HK-2 (cell line): ENCODE measurements at regions not wholly inside any gene's neighbourhood (a gene's known extent, or its start where the extent isn't known, plus 50 kb on each side); places are given as distances from the start of the nearest gene placed in this dataset.
A peak's percentile ranks its signal among the peaks of the same experiment; 100 is the strongest.

Experiments
- DNase-seq: peaks from one replicate; pipeline ENCODE4 v3.0.0-alpha.2; 2018; ENCODE audit not compliant: unreplicated experiment

DNA sequence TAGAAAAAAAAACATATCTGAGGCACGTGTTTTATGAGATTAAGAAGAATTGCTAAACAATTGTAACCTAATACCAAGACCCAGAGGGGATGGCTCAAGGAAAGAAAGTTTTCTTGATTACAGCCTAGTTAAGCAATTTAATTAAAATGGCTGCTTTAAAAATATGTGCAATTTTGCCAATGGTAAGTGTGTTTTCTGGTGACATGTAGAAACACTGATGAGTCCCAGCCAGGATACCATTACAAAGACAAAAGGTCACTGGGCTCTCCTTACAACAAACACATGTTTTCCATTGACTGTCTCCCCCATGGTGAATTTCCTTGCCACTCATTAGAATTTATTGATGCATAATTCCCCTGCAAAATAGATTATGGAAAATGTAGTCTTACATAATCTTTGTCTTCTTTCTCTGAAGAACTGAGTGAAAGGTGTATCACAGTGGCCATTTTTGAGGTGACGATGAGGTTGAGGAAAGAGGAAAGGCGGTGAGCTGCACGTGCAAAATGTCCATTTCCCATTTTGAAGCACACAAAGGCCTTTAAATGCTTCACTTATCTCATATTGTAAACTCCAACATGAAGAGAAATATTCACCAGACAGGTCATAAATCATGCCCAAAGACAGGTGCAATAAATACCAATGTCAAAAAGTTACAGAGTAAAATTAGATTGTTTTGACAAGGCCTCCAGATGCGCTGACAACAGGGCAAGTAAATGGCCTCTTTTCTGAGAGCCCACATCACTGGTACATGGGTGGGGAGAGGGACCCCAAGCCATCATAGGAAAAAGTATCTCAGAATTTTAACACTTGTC, 696.9 kb downstream of the KCNJ2 start:
- no peak for DNase-seq

DNA sequence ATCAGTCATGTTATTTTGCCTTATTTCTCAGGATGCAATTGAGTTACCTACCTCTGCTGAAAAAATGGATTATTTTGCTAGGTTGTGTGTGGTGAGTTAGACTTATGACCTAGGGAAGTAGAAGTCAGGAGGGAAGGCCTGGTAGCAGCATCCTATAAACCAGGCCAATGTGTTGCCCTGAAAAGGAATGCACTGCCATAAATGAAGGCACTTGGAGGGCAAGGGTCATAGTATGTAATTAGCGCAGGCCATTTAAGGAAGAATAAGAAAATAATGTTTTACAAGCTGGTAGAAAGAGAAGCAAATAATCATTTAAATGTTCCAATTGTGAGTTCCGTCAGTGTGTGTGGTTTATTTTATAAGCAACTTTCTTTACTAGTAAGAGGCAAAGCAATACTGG, 698.8 kb downstream of the KCNJ2 start:
- DNase-seq = no peak

DNA sequence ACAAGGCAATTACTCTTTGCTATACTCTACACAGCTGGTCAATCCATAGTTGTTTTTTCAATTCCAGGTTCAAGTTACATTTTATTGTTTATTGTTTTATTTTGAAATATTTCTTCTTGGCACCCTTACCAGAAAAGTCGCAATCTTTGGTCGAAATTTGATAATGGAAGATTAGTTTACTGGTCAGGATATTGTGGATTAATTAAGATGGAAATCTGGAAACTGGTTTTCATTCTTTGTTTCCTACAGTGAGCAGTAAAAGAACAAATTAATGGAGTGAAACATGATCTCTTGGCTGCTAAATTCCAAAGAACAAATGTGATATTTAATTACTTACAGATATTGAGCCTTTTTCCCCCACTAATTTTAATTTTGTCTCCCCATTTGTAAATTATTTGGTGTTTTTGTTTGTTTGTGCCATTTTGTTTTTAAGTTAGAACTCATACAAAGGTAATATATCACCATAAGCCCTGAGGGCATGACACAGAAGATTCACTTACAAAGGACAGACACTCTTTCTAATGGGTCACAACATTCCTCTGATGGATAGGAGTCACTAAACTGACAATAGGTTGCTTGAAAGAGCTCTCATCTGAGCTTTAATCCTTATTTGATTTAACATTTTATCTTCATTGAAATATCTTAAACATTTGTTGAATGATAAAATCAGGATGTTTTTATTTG, 700.2 kb downstream of the KCNJ2 start:
- no peak for DNase-seq

DNA sequence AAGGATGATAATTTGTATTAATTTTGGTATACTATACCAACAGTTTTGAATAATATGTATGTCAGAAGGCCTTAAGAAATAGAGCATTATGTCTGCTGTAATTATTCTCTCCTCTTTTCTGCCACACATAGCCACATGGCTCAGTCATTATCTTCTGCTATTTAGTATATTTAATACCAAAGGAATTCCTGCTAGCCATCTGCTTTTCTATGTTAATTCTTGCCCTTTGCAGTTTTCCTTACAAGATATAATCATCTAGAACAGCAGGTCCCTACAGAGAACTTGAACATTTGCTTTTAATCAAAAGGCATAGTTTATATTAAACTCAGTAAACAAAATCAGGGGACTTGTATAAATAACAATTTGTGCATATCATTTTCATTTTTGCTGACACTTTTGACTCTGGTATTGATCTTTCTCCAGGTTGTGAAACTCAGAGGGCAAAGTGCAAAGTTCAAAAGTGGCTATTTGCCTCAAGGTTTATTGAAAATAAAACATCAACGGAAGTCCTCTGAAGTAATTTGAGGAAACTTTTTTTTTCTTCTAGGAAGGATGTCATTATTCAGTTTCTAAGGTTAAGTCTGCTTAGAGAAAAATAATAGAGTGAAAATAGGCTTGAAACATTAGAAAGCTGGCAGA, 702.0 kb downstream of the KCNJ2 start:
- DNase-seq = no peak

DNA sequence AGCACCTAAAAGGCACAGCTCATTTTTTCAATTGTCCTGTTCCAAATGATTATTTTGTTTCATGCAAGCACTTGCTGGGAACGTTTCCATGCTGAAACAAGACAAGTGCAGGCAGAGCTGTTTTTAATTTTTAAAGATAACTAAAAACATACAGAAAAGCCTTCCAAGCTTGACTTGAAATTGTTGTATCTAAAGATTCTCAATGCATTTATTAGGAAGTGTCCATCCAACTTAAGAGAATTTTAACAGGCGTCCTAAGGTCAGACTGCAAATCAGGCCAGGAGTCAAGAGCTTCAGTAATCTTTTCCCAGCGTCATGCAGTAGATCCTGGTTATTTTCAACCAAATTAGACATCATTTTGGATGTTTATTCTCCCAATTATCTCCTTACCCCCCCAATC, 702.8 kb downstream of the KCNJ2 start:
- DNase-seq = no peak

DNA sequence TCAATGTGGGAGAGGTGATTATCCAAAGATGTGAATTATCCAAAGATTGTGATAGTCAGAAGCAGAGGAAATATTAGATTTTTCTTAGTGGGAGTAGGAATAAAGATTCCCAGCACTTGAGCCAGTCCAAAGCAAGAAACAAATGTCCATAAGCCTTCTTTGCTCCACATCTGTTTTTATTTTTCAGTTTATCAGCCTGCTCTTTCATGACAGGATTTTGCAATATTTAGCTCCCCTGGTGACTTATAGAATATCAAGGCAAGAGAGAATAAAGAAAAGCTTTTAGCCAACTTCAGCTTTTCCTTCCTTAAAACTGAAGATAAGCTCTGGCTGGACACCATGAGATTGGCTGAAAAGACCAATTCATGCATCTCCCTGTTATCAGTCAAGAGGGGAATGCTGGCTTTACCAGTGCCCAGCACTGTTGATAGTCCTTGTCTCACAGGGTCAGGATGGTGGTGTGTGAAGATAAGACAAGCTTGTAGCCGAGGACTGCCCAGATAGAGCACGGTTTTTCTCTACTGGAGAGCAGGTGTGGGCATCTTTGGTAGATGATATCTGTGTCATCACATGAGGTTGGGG, 706.5 kb downstream of the KCNJ2 start:
- no peak for DNase-seq

DNA sequence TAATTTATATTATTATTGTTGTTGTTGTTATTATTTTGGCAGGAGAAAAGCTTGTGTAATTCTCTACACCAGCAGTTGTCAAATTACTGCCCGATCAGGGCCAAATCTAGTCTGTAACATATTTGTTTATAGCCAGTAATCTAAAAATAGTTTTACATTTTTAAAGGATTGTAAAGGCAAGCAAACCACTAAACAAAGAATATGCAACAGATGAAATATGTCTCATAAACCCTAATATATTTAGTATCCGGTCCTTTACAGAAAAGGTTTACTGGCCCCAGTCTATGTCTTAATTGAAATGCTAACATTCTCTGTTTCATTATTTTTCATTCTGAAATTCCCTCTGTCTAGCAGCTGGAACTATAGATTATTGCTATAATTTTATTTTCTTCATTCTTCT, 709.5 kb downstream of the KCNJ2 start:
- no peak for DNase-seq

DNA sequence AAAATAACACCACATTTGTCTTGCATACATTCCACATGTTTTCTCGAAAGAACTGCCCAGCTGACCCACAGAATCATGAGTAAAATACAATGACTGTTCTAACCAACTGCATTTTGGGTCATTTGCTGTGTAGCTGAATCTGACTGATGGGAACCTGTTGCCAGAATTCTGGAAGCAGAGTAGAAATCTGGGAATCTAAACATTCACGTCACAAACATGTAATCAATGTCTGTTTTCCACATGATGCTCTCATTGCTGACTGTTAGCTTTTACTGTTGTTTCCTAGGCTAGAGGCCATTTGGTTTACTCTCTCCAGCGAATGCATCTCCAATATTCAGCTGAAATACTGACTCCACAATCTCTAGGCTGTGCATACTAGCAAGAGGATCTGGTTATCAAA, 710.1 kb downstream of the KCNJ2 start:
- DNase-seq = no peak

DNA sequence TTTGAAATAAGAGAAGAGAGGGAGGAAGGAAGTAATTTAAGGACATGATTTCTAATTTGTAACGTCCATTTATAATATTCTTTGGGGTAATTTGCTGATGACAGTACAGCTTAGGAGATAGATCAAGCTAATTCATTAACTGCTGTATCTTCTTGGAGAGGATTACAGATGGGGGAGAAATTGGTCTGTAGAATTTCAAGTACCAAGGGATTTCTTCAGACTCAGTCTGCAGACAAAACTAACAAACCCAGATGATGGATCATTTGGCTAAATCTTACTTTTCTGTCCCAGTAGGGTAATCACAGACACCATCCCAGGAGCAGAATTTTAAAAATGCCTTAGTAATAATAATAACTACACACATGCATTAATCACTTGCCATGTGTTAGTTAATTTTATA, 711.8 kb downstream of the KCNJ2 start:
- no peak for DNase-seq

DNA sequence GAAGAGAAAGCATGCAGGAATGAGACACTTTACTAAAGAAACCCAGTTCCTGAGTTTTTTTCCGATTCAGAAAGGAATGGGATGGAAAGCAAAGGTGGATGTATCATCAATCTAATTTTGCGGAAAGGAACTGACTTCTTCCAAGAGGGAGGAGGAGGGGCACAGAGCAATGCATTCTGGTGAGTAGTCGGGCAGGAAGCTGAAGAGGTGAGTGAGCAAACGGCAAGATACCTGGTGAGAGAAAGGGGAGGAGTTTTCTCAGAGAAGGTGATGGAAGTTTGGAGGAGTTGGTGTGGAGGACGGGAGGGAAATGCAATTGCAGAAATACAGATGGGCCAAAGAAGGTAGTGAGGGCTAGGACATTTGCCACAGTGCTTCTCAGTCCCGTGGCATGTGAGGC, 713.2 kb downstream of the KCNJ2 start:
- DNase-seq = no peak

DNA sequence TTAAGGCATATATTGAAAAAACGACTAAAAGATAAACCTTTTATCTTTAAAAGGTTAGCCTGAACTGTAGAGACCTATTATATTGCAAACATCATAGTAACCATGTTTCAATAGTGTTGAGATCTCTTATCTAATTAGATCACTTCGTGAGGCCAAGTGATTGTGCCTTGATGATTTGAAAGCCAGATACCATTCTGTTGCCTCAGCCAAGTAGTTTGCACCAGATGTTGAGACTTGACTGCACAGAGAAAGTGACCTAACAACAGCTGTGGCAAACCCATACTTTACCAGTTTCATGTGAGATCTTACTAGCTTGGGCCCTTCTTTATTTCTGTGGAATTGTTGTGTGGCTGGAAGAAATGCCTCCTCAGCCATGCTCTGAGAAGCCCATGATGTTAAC, 717.3 kb downstream of the KCNJ2 start:
- no peak for DNase-seq

DNA sequence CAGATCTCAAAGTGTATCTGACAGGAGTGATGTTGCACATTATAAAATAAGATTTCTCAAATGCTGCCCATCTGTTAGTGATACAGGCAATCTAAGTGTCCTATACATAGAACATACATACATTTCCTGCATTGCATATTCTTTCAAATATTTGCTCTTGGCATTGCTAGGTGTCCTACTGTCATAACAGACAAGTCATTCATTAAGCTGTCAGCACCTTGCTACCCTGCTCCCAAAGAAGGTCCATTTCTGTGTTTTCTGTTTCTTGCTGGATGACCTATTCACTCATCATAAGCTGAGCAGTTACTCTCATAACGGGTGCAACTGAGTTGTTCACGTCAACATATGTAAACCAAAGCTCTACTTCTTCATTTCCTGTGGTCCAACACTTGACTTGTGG, 719.0 kb downstream of the KCNJ2 start:
- no peak for DNase-seq

DNA sequence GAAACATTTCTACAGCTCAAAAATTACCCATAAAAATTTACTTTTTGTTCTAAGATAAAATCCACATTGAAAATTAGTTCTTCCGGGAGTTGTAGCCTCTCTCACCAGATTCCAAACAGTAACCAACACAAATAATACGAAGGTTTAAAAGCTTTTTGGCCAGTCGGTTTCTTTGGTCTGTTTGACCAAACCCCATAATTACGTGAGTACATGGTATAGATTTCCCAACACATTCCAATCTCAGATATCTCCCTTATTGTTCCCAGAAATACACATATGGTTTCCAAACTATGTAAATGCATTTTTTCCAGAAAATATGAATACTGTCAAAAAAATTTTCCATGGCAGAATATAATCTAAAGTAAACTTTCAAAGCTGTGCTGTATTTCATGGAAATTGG, 722.0 kb downstream of the KCNJ2 start:
- no peak for DNase-seq

DNA sequence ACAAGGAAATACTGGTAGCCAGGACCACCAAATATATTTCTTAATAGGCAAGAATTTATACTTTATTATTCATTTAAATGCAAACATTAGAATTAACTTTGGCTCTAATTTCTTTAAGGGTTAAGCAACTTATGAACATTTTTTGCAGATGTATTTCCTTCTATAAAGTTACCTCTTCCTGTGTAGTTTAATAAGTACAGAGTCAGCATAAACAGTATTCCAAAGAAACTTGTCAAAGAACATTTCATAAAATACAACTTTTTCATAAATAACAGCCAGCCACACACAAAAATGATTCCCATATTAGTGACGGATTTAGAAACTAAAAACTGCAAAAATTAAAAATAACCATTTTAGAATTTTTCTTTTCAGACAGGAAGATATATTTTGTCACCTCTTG, 723.2 kb downstream of the KCNJ2 start:
- DNase-seq = no peak

DNA sequence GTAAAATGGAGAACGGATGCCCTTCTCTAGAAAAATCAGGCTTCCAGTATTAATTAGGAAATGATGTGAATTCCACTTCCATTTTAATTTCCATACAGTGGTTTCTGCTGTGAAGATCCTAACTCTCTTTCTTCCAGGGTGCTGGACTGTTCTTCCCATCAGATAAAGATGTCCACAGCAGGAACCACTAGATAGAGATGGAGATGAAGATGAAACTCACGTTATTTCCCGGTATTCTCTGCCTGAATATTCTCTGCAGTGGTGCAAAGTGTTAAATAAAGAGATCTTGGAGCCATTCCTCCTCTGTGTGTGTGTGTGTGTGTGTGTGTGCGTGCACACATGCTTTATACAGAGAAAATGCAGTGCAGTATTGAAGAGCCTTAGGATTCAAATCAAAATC, 727.5 kb downstream of the KCNJ2 start:
- no peak for DNase-seq

DNA sequence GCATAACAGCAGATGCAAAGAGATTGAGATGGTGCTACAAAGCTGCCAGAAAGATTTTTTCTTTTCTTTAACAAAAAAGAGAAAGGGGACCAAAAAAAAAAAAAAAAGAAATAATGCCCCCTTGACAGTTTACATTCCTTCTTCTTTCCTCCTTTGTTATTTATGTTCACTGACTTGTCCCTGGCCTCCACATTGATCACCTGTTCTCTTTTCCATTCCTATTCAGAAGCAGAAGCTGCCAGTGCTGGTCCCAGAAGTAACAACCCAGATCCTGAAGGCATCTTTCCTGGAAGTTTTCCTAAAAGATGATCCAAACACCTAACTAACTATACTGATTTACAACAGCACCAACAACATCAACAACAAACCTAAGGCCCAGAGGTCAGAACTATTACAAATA, 728.1 kb downstream of the KCNJ2 start:
- DNase-seq = no peak

DNA sequence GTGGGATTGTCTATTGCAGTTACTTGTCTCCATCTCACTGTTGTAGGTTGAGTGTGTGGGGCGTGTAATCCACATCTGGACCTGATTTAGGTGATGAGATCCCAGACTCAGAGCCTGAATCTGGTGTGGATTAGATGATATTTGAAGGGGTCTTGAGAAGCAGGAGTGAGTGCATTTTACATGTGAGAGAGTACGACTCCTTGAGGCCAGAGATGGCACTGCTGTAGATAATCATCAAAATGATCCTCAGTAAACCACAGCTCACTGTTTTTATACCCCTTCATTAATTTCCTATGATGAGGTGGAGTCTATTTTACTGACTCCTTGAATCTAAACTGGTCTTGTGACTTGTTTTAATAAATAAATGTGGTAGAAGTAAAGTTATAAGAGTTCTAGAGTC, 732.5 kb downstream of the KCNJ2 start:
- DNase-seq = no peak

DNA sequence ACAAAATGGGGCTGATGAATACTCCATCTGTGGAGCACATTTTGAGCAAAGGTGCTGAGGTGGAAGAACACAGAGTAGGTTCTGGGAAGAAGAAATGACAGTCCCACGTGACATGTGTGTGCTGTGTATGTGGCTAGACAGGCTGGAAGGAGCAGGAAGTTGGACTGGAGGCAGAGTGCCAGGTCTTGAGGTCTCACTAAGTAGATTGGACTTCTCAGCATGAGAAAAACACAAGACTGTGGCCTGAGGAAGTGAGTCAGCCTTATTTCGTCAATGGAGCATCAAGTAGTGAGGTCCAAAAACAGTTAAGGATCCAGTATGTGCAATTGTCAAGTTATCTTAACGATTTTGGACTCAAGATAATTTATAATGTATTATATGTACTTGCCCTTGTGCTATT, 736.5 kb downstream of the KCNJ2 start:
- peak; percentile 31 for DNase-seq

DNA sequence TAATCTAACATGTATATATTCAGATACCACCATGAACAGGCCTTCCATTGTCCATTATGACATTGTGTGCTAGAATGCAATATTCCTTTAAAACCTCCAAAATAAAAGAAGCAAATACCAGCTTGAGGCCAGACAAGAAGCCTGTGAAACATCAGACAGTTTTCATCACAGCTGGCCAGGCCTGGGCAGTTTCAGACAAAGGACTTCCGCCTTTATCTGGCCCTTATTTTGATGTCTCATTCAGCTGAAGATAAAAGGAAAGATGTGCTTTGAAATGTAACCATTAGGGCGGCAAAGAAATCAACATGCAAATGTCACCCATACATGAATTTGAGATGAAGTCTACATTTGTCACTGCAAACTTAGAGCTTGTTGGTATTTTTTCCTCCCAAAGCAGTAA, 737.5 kb downstream of the KCNJ2 start:
- DNase-seq = no peak

DNA sequence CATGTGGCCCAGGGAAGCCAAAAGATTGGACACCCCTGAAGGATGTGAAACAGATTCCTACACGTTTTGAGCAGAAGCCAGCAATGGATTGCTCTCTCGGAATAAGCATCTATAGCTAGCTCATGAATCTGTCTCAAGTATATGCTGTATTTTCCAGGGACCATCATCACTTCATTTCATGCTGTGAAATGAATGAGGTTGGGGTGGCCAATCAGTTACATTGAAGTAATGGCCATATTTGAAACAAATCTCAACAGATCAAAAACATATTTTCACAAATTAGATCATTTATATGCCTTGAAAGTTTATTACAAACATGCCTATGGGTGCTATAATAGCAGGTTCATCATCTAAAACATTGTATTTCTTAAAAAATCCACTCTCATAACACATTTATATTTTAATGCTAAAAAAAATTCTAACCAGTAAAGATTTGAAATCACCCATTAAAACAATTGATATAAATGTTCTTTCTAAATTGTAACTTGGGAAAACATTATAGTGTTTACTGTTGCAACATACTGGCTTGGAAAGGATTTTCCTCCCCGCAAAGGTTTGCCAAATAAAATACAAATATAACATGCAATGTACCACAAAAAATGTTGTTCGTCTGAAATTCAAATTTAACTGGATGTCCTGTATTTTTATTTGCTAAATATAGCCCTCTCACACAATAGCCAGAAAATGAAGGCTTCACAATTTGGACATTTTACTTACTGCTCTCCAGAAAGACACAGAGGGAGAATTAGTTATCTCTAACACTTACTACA, 743.6 kb downstream of the KCNJ2 start:
- no peak for DNase-seq

DNA sequence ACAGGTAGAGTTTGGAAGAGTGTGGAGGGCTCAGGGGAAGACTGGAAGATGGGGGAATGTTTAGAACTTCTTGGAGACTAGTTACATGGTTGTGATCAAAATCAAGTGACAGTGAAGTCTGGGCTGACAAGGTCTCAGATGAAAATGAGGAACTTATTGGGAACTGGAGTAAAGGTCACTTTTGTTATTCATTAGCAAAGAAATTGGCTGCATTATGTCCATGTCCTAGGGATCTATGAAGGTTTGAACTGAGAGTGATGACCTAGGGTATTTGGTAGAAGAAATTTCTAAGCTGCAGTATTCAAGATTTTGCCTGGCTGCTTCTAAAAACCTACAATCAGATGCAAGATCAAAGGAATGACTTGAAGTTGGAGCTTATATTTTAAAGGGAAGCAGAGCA, 747.1 kb downstream of the KCNJ2 start:
- DNase-seq = no peak

DNA sequence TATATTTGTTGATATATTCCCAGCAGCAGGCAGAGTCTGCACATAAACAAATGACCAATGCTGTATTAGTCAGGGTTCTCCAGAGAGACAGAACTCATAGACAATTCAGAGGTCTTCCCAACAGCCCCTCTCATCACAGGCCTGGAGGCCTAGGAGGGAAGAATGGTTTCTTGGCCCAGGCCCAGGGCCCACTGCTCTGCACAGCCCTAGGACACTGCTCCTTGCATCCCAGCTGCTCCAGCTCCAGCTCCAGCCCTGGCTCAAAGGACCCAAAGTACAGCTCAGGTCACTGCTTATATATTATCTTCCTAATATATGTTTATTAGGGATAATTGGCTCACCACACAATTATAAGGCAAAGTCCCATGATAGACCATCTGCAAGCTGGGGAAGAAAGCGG, 749.9 kb downstream of the KCNJ2 start:
- no peak for DNase-seq
